ENCODE measurements at regions not wholly inside any gene's neighbourhood (a gene's known extent, or its start where the extent isn't known, plus 50 kb on each side); places are given as distances from the start of the nearest gene placed in this dataset.

DNA sequence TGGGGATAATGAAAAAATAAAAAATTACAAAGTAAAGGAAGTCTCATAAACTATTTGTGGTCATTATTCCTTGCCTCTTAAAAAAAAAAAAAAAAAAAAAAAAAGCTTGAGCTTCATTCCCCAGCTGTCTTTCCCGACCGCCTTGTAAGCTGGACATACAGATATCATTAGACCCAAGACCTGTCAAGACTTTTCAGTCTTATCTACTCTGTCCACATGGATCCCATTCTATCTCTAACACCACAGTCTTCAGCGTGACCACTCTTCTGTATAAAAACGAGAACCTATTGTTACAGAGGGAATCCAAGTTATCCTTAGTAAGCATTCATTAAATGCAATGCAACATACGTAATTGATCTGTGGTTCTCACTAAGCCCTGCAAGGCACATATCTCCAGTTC is 423.5 kb downstream of the MEI4 start:
- no peaks in the 10 kb centered on the region for H3K36me3 ChIP-seq (ENCODE audit: insufficient read depth, low read length)
- no peak for DNase-seq (ENCODE audit: low read depth, low spot score)
- TF ChIP-seq FOXP2 (optimal IDR thresholded peaks at IDR 0.05; ENCODE audit: control extremely low read depth, extremely low read length, insufficient read depth) (no peak), EZH2 (IDR thresholded peaks at IDR 0.05) (no peak), POLR2AphosphoS5 (IDR thresholded peaks at IDR 0.05; ENCODE audit: borderline replicate concordance, low read depth, low read length) (no peak)
- no peaks in the 10 kb centered on the region for H3K9me3 ChIP-seq (ENCODE audit: low read depth, low read length)
- H3K9ac ChIP-seq (ENCODE audit: insufficient read length), result no peak overlapping the region
- no peak overlapping the region for H3K27ac ChIP-seq
- H3K4me3 ChIP-seq, result no peak overlapping the region

DNA sequence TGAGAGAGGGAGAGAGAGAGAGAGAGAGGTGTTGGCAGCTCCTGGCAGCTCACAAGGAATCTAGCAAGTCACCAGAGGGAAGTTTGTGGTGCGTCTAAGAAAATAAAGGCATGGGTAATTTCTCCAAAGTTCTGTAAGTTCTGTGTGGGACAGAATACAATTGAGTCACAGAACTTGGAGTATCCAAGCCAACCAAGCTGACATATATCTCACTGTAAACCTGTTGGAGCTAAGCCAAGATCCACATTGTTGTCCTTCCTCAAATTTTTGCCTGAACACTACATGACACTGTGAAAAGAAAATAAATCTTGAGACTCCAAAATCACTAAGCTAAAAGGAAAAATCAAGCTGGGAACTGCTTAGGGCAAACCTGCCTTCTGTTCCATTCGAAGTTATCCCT is 436.7 kb downstream of the MEI4 start:
- no peak overlapping the region for H3K9ac ChIP-seq (ENCODE audit: insufficient read length)
- H3K36me3 ChIP-seq (ENCODE audit: insufficient read depth, low read length), result no peaks in the 10 kb centered on the region
- DNase-seq (ENCODE audit: low read depth, low spot score), result no peak
- H3K9me3 ChIP-seq (ENCODE audit: low read depth, low read length), result no peaks in the 10 kb centered on the region
- TF ChIP-seq POLR2AphosphoS5 (IDR thresholded peaks at IDR 0.05; ENCODE audit: borderline replicate concordance, low read depth, low read length) (no peak), EZH2 (IDR thresholded peaks at IDR 0.05) (no peak), FOXP2 (optimal IDR thresholded peaks at IDR 0.05; ENCODE audit: control extremely low read depth, extremely low read length, insufficient read depth) (no peak)
- no peak overlapping the region for H3K4me3 ChIP-seq
- no peak overlapping the region for H3K27ac ChIP-seq

DNA sequence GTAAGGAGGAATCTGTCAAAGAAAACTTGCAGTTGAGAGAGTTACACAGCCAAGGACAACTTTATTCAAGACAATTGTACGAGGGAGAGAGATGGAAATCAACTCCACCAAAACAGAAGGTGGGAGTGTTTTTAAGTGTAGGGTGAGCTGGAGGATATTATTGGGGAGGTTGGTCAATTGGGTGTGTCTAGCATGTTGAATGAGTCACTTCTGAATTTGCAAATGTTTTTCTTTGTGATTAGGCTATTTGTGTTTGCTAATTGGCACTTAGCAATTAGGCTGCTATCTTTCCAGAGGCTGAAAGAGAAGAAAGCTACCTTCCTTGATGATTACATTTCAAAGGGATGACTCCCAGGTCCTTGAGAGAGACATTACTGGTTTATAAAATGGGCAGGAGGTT is 441.1 kb downstream of the MEI4 start:
- Histone ChIP-seq H3K9ac (ENCODE audit: insufficient read length) (no peak overlapping the region), H3K36me3 (ENCODE audit: insufficient read depth, low read length) (no peaks in the 10 kb centered on the region), H3K9me3 (ENCODE audit: low read depth, low read length) (no peaks in the 10 kb centered on the region), H3K27ac (no peak overlapping the region), H3K4me3 (no peak overlapping the region)
- no peak for DNase-seq (ENCODE audit: low read depth, low spot score)
- TF ChIP-seq EZH2 (IDR thresholded peaks at IDR 0.05) (no peak), FOXP2 (optimal IDR thresholded peaks at IDR 0.05; ENCODE audit: control extremely low read depth, extremely low read length, insufficient read depth) (no peak), POLR2AphosphoS5 (IDR thresholded peaks at IDR 0.05; ENCODE audit: borderline replicate concordance, low read depth, low read length) (no peak)

DNA sequence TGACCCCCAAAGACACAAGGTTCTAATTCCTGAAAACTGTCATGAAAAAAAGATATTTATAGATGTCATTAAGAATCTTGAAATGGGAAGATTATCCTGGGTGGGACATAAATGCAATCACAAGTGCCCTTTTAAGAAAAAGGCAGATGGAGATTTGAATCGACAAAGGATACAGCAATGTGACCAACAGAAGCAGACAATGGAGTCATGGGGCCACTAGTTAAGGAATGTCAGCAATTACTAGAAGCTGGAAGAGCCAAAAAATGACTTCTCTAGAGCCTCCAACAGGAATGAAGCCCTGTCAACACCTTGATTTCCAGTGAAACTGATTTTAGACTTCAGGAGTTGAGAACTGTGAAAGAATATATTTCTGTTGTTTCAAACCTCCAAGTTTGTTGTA is 448.5 kb downstream of the MEI4 start:
- no peak overlapping the region for H3K4me3 ChIP-seq
- no peak overlapping the region for H3K9ac ChIP-seq (ENCODE audit: insufficient read length)
- TF ChIP-seq POLR2AphosphoS5 (IDR thresholded peaks at IDR 0.05; ENCODE audit: borderline replicate concordance, low read depth, low read length) (no peak), EZH2 (IDR thresholded peaks at IDR 0.05) (no peak), FOXP2 (optimal IDR thresholded peaks at IDR 0.05; ENCODE audit: control extremely low read depth, extremely low read length, insufficient read depth) (no peak)
- H3K9me3 ChIP-seq (ENCODE audit: low read depth, low read length), result no peaks in the 10 kb centered on the region
- H3K36me3 ChIP-seq (ENCODE audit: insufficient read depth, low read length), result no peaks in the 10 kb centered on the region
- no peak overlapping the region for H3K27ac ChIP-seq
- no peak for DNase-seq (ENCODE audit: low read depth, low spot score)

DNA sequence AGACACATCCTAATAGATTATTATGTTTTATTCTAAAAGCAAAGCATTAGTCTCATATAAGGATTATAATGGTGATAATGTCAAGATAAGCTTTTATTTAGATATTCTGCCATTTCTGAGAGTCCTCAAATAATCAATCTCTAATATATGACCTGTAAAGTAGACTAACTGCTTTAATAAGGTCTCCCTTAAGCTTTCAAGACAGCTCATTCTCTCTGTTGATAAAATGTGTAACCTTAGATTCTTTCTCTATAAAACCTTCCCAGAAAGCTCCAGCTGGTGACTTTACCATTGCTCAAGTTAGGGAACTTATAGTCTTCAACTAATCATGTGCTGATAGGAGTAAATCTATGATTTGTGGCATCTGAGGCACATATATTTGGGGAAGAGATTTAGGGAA is 457.8 kb downstream of the MEI4 start:
- Histone ChIP-seq H3K9me3 (ENCODE audit: low read depth, low read length) (no peaks in the 10 kb centered on the region), H3K4me3 (no peak overlapping the region)

DNA sequence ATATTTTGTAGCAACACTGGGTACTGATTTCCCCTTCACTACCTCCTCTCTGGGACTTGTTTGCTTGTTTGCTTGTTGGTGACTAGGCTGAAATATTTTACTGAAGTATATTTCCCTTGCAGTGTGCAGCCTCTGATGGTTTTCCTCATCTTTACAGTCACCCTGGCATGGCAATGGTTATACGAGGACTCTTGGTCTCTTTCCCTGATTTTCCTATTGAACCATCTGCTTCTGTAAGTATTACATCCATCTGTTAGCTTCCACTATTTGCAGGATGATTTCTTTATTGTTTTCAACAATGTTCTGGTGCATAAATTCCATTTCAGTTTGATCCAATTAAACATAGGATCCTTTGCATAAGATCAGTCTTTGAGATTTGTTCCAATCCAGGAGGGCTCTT is 465.1 kb downstream of the MEI4 start:
- H3K36me3 ChIP-seq (ENCODE audit: insufficient read depth, low read length), result no peaks in the 10 kb centered on the region
- no peak overlapping the region for H3K4me3 ChIP-seq
- no peaks in the 10 kb centered on the region for H3K9me3 ChIP-seq (ENCODE audit: low read depth, low read length)
- no peak for TF ChIP-seq POLR2AphosphoS5 (IDR thresholded peaks at IDR 0.05; ENCODE audit: borderline replicate concordance, low read depth, low read length)
- no peak for TF ChIP-seq FOXP2 (optimal IDR thresholded peaks at IDR 0.05; ENCODE audit: control extremely low read depth, extremely low read length, insufficient read depth)
- TF ChIP-seq EZH2 (IDR thresholded peaks at IDR 0.05), result no peak
- H3K9ac ChIP-seq (ENCODE audit: insufficient read length), result no peak overlapping the region
- no peak overlapping the region for H3K27ac ChIP-seq
- DNase-seq (ENCODE audit: low read depth, low spot score), result no peak

More for the DNA sequence above, 457.8 kb downstream of the MEI4 start:
- no peak overlapping the region for H3K9ac ChIP-seq (ENCODE audit: insufficient read length)
- no peak overlapping the region for H3K27ac ChIP-seq
- H3K36me3 ChIP-seq (ENCODE audit: insufficient read depth, low read length), result no peaks in the 10 kb centered on the region
- no peak for TF ChIP-seq EZH2 (IDR thresholded peaks at IDR 0.05)
- TF ChIP-seq FOXP2 (optimal IDR thresholded peaks at IDR 0.05; ENCODE audit: control extremely low read depth, extremely low read length, insufficient read depth), result no peak
- no peak for TF ChIP-seq POLR2AphosphoS5 (IDR thresholded peaks at IDR 0.05; ENCODE audit: borderline replicate concordance, low read depth, low read length)
- no peak for DNase-seq (ENCODE audit: low read depth, low spot score)

DNA sequence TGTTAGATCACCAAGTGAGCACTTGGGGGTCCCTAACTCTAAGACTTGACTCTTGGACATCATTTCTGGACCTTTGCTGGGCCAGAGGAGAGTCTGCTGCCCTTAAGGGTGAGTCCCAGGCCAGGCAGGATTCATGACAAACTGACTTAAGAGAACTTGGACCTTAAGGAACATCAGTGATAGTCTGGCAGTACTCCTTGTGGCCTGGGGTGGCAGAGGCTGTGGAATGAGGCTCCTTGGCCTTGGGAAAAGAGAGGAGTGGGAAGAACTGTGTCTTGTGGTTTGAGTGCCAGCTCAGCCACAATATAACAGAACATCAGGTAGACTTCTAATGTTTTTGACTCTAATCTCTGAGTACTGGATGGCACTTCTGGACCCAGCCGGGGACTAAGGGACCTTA is 478.7 kb downstream of the MEI4 start:
- TF ChIP-seq POLR2AphosphoS5 (IDR thresholded peaks at IDR 0.05; ENCODE audit: borderline replicate concordance, low read depth, low read length) (no peak), EZH2 (IDR thresholded peaks at IDR 0.05) (no peak), FOXP2 (optimal IDR thresholded peaks at IDR 0.05; ENCODE audit: control extremely low read depth, extremely low read length, insufficient read depth) (no peak)
- H3K4me3 ChIP-seq, result no peak overlapping the region
- H3K27ac ChIP-seq, result no peak overlapping the region
- no peaks in the 10 kb centered on the region for H3K36me3 ChIP-seq (ENCODE audit: insufficient read depth, low read length)
- no peak for DNase-seq (ENCODE audit: low read depth, low spot score)
- H3K9ac ChIP-seq (ENCODE audit: insufficient read length), result no peak overlapping the region
- no peaks in the 10 kb centered on the region for H3K9me3 ChIP-seq (ENCODE audit: low read depth, low read length)

DNA sequence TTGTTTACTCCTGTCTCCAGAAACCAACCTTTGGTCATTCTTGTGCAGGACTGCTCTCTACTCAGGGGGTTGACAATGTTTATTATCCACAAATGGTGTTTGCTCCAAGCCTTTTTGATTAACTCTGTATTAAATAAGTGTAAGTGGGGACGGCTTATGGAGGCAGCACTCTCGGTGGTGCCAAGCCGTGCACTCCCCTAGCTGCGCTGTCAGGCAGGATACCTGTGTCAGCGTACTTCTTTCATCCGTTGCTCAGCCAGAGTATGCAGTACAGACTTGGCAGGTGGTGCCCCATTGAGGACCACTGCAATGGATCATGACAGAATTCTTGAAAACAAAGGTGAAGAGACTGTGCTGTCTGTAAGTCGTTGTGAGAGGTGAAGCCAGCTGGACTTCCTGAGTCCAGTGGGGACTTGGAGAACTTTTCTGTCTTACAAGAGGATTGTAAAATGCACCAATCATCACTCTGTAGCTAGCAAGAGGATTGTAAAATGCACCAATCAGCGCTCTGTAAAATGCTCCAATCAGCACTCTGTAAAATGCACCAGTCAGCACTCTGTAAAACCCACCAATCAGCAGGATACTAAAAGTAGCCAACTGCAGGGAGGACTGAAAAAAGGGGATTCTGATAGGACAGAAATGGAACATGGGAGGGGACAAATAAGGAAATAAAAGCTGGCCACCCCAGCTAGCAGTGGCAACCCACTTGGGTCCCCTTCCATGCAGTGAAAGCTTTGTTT is 480.0 kb downstream of the MEI4 start:
- H3K9ac ChIP-seq (ENCODE audit: insufficient read length), result no peak overlapping the region
- no peaks in the 10 kb centered on the region for H3K36me3 ChIP-seq (ENCODE audit: insufficient read depth, low read length)
- TF ChIP-seq EZH2 (IDR thresholded peaks at IDR 0.05), result no peak
- TF ChIP-seq POLR2AphosphoS5 (IDR thresholded peaks at IDR 0.05; ENCODE audit: borderline replicate concordance, low read depth, low read length), result no peak
- no peak for TF ChIP-seq FOXP2 (optimal IDR thresholded peaks at IDR 0.05; ENCODE audit: control extremely low read depth, extremely low read length, insufficient read depth)
- no peaks in the 10 kb centered on the region for H3K9me3 ChIP-seq (ENCODE audit: low read depth, low read length)
- H3K27ac ChIP-seq, result no peak overlapping the region
- no peak overlapping the region for H3K4me3 ChIP-seq
- DNase-seq (ENCODE audit: low read depth, low spot score), result no peak

DNA sequence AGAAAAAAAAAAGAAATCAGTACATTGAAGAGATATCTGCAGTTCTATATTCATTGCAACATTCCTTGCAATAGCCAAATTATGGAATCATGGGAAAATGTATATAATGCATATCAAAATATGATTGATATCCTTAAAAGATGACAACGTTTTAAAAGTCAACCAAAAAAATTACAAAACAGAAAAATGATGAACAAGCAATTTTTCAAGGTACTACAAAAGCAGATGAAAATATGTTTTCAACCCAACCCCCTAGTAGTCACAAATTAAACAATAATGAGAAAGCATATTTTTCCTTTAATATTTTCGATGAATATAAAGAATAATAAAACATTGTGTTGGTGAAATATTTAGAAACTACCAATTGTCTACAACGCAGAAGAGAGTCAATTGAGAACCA is 497.6 kb downstream of the MEI4 start:
- H3K9me3 ChIP-seq (ENCODE audit: low read depth, low read length), result no peaks in the 10 kb centered on the region
- no peak overlapping the region for H3K4me3 ChIP-seq
- no peaks in the 10 kb centered on the region for H3K36me3 ChIP-seq (ENCODE audit: insufficient read depth, low read length)
- H3K27ac ChIP-seq, result no peak overlapping the region
- no peak for TF ChIP-seq EZH2 (IDR thresholded peaks at IDR 0.05)
- TF ChIP-seq FOXP2 (optimal IDR thresholded peaks at IDR 0.05; ENCODE audit: control extremely low read depth, extremely low read length, insufficient read depth), result no peak
- no peak for TF ChIP-seq POLR2AphosphoS5 (IDR thresholded peaks at IDR 0.05; ENCODE audit: borderline replicate concordance, low read depth, low read length)
- DNase-seq (ENCODE audit: low read depth, low spot score), result no peak
- H3K9ac ChIP-seq (ENCODE audit: insufficient read length), result no peak overlapping the region
